NT2/D1 (cell line): ENCODE measurements at regions not wholly inside any gene's neighbourhood (a gene's known extent, or its start where the extent isn't known, plus 50 kb on each side); places are given as distances from the start of the nearest gene placed in this dataset.

Source experiments
- DNase-seq: peaks from one replicate; pipeline ENCODE4 v3.0.0-alpha.2; 2011; ENCODE audit warnings: low read depth, low spot score
- H3K27me3 ChIP-seq: 2 replicates; pipeline ENCODE4 v1.6.0; 2011; ENCODE audit warnings: mild to moderate bottlenecking; ENCODE audit not compliant: insufficient read length, insufficient read depth
- H3K36me3 ChIP-seq: 2 replicates; pipeline ENCODE4 v1.6.1; 2011; ENCODE audit warnings: mild to moderate bottlenecking, low read length, mixed read lengths; ENCODE audit not compliant: insufficient read depth, insufficient read length
- H3K4me1 ChIP-seq: 2 replicates; pipeline ENCODE4 v1.5.1; 2011; ENCODE audit not compliant: insufficient read depth, insufficient read length
- H3K4me3 ChIP-seq: 2 replicates; pipeline ENCODE4 v1.5.1; 2011; ENCODE audit warnings: low read depth; ENCODE audit not compliant: insufficient read length
- H3K9ac ChIP-seq: 2 replicates; pipeline ENCODE4 v1.6.0; 2011; ENCODE audit warnings: low read depth; ENCODE audit not compliant: insufficient read length
- H3K9me3 ChIP-seq: 2 replicates; pipeline ENCODE4 v1.5.1; 2011; ENCODE audit warnings: mild to moderate bottlenecking, low read length; ENCODE audit not compliant: insufficient read depth
- SUZ12 ChIP-seq: IDR thresholded peaks from 2 replicates; pipeline ENCODE4 v1.6.1; 2011; ENCODE audit not compliant: insufficient read length, insufficient read depth; ENCODE audit errors: extremely low read depth
- YY1 ChIP-seq: IDR thresholded peaks from 2 replicates; pipeline ENCODE4 v1.6.1; 2011; ENCODE audit not compliant: insufficient read length, insufficient read depth
- ZNF274 ChIP-seq: IDR thresholded peaks from 2 replicates; pipeline ENCODE4 v1.6.1; 2011; ENCODE audit warnings: mild to moderate bottlenecking, low read depth, low read length

GRCh38 chr22:23000657-23001347, 69.5 kb upstream of the GNAZ start:
- Histone ChIP-seq H3K9me3 (peaks cover 37% of the 10 kb centered on the region), H3K4me1 (no peaks in the 10 kb centered on the region), H3K9ac (no peak overlapping the region), H3K27me3 (peaks cover 70% of the 10 kb centered on the region), H3K4me3 (no peak overlapping the region), H3K36me3 (no peaks in the 10 kb centered on the region)
- no peak for DNase-seq
- TF ChIP-seq SUZ12 (no peak), YY1 (no peak), ZNF274 (no peak)

GRCh38 chr22:23001463-23001862, 68.9 kb upstream of the GNAZ start:
- no peak for TF ChIP-seq YY1

GRCh38 chr22:23002612-23003180, 67.6 kb upstream of the GNAZ start:
- H3K9ac ChIP-seq: no peak overlapping the region
- no peaks in the 10 kb centered on the region for H3K36me3 ChIP-seq
- H3K4me3 ChIP-seq: no peak overlapping the region
- DNase-seq: no peak
- H3K9me3 ChIP-seq: peaks cover 25% of the 10 kb centered on the region
- no peak for TF ChIP-seq YY1
- no peak for TF ChIP-seq ZNF274
- TF ChIP-seq SUZ12: no peak
- no peaks in the 10 kb centered on the region for H3K4me1 ChIP-seq
- peaks cover 67% of the 10 kb centered on the region for H3K27me3 ChIP-seq

More at GRCh38 chr22:23001463-23001862, 68.9 kb upstream of the GNAZ start:
- H3K4me1 ChIP-seq: no peaks in the 10 kb centered on the region
- DNase-seq: no peak
- H3K27me3 ChIP-seq: peaks cover 65% of the 10 kb centered on the region
- no peak overlapping the region for H3K4me3 ChIP-seq
- H3K9ac ChIP-seq: no peak overlapping the region
- no peaks in the 10 kb centered on the region for H3K36me3 ChIP-seq
- peaks cover 35% of the 10 kb centered on the region for H3K9me3 ChIP-seq

- DNase-seq: no peak
- H3K9ac ChIP-seq: no peak overlapping the region
- no peak overlapping the region for H3K4me3 ChIP-seq
- no peaks in the 10 kb centered on the region for H3K4me1 ChIP-seq
- no peaks in the 10 kb centered on the region for H3K36me3 ChIP-seq
- H3K9me3 ChIP-seq: no peaks in the 10 kb centered on the region
- peaks cover 73% of the 10 kb centered on the region for H3K27me3 ChIP-seq
- no peak for TF ChIP-seq YY1
- TF ChIP-seq ZNF274: no peak
- TF ChIP-seq SUZ12: no peak
Measured at GRCh38 chr22:23007823-23008222, 62.5 kb upstream of the GNAZ start.

GRCh38 chr22:23008896-23009295, 61.4 kb upstream of the GNAZ start:
- H3K9ac ChIP-seq: no peak overlapping the region
- no peaks in the 10 kb centered on the region for H3K4me1 ChIP-seq
- no peak for TF ChIP-seq SUZ12
- TF ChIP-seq YY1: no peak
- TF ChIP-seq ZNF274: no peak
- H3K27me3 ChIP-seq: peaks cover 69% of the 10 kb centered on the region
- H3K4me3 ChIP-seq: no peak overlapping the region
- no peak for DNase-seq
- H3K9me3 ChIP-seq: no peaks in the 10 kb centered on the region
- H3K36me3 ChIP-seq: no peaks in the 10 kb centered on the region
